H9 (cell line): ENCODE measurements at regions not wholly inside any gene's neighbourhood (a gene's known extent, or its start where the extent isn't known, plus 50 kb on each side); places are given as distances from the start of the nearest gene placed in this dataset.

ENCODE experiments used
- DNase-seq: peaks from one replicate; pipeline ENCODE4 v3.0.0-alpha.2; 2017
- H2AFZ ChIP-seq: one replicate; pipeline ENCODE4 v1.6.1; 2013; ENCODE audit warnings: mild to moderate bottlenecking, low read length, control low read depth, moderate library complexity
- H2AK5ac ChIP-seq: 2 replicates; pipeline ENCODE4 v1.6.1; 2013; ENCODE audit warnings: low read length, control low read depth, mixed read lengths; ENCODE audit not compliant: insufficient read length
- H2BK120ac ChIP-seq: one replicate; pipeline ENCODE4 v1.6.1; 2013; ENCODE audit warnings: low read depth, mild to moderate bottlenecking, low read length, control low read depth, inconsistent platforms; ENCODE audit not compliant: poor library complexity, severe bottlenecking
- H2BK12ac ChIP-seq: 2 replicates; pipeline ENCODE4 v1.6.1; 2013; ENCODE audit warnings: low read length, control low read depth, mixed read lengths, low read depth; ENCODE audit not compliant: insufficient read length
- H2BK15ac ChIP-seq: 2 replicates; pipeline ENCODE4 v1.6.1; 2013; ENCODE audit warnings: low read depth, low read length, control low read depth
- H2BK20ac ChIP-seq: one replicate; pipeline ENCODE4 v1.6.1; 2013; ENCODE audit warnings: low read depth, mild to moderate bottlenecking, low read length, control low read depth, inconsistent platforms; ENCODE audit not compliant: poor library complexity, severe bottlenecking
- H2BK5ac ChIP-seq: 2 replicates; pipeline ENCODE4 v1.6.1; 2013; ENCODE audit warnings: low read length, control low read depth, mixed read lengths; ENCODE audit not compliant: insufficient read length
- H3K14ac ChIP-seq: 2 replicates; pipeline ENCODE4 v1.6.1; 2013; ENCODE audit warnings: low read length, control low read depth; ENCODE audit not compliant: insufficient read depth
- H3K18ac ChIP-seq: 2 replicates; pipeline ENCODE4 v1.6.1; 2013; ENCODE audit warnings: low read depth, mild to moderate bottlenecking, mixed read lengths, low read length, control low read depth; ENCODE audit not compliant: insufficient read length
- H3K23ac ChIP-seq: 2 replicates; pipeline ENCODE4 v1.6.1; 2013; ENCODE audit warnings: low read length, control low read depth, mixed read lengths, low read depth; ENCODE audit not compliant: insufficient read length
- H3K23me2 ChIP-seq: 2 replicates; pipeline ENCODE4 v1.6.1; 2013; ENCODE audit warnings: low read depth, mild to moderate bottlenecking, mixed read lengths, low read length, control low read depth; ENCODE audit not compliant: insufficient read length, poor library complexity, severe bottlenecking
- H3K27ac ChIP-seq: 2 replicates; pipeline ENCODE4 v1.5.1; 2013; ENCODE audit warnings: low read length, control low read depth, mixed read lengths, low read depth; ENCODE audit not compliant: insufficient read length
- H3K27me3 ChIP-seq: 2 replicates; pipeline ENCODE4 v1.6.1; 2013; ENCODE audit warnings: low read length, control low read depth, inconsistent platforms; ENCODE audit not compliant: insufficient read depth
- H3K4ac ChIP-seq: 2 replicates; pipeline ENCODE4 v1.6.1; 2013; ENCODE audit warnings: low read depth, mild to moderate bottlenecking, control low read depth, inconsistent platforms, low read length, moderate library complexity
- H3K4me1 ChIP-seq: 2 replicates; pipeline ENCODE4 v1.6.1; 2013; ENCODE audit warnings: low read length, control low read depth, inconsistent platforms; ENCODE audit not compliant: insufficient read depth
- H3K4me2 ChIP-seq: 2 replicates; pipeline ENCODE4 v1.6.1; 2013; ENCODE audit warnings: low read length, control low read depth, mixed read lengths; ENCODE audit not compliant: insufficient read length, insufficient read depth
- H3K56ac ChIP-seq: 2 replicates; pipeline ENCODE4 v1.6.1; 2013; ENCODE audit warnings: low read depth, mild to moderate bottlenecking, mixed read lengths, low read length, control low read depth; ENCODE audit not compliant: insufficient read length
- H3K79me1 ChIP-seq: 2 replicates; pipeline ENCODE4 v1.6.1; 2013; ENCODE audit warnings: low read depth, mild to moderate bottlenecking, moderate library complexity, low read length, control low read depth, inconsistent platforms; ENCODE audit not compliant: insufficient read depth, poor library complexity, severe bottlenecking
- H3K79me2 ChIP-seq: 2 replicates; pipeline ENCODE4 v1.6.1; 2013; ENCODE audit warnings: low read length, control low read depth, inconsistent platforms; ENCODE audit not compliant: insufficient read depth
- H3K9ac ChIP-seq: 2 replicates; pipeline ENCODE4 v1.6.1; 2013; ENCODE audit warnings: low read length, control low read depth, mixed read lengths; ENCODE audit not compliant: insufficient read length; ENCODE audit errors: extremely low read depth
- H3K9me3 ChIP-seq: one replicate; pipeline ENCODE4 v1.6.1; 2013; ENCODE audit warnings: low read depth, low read length, inconsistent platforms; ENCODE audit not compliant: control insufficient read depth
- H3T11ph ChIP-seq: one replicate; pipeline ENCODE4 v1.6.1; 2013; ENCODE audit warnings: mild to moderate bottlenecking, low read length, control low read depth, inconsistent platforms
- H4K20me1 ChIP-seq: one replicate; pipeline ENCODE4 v1.6.1; 2013; ENCODE audit not compliant: control insufficient read depth, insufficient read length, insufficient read depth
- H4K5ac ChIP-seq: 2 replicates; pipeline ENCODE4 v1.6.1; 2013; ENCODE audit warnings: low read depth, mild to moderate bottlenecking, mixed read lengths, low read length, control low read depth; ENCODE audit not compliant: insufficient read length
- H4K8ac ChIP-seq: replicated peaks from 2 replicates; pipeline ENCODE4 v1.6.1; 2013; ENCODE audit warnings: low read length, control low read depth, mixed read lengths, low read depth; ENCODE audit not compliant: insufficient read length
- H4K91ac ChIP-seq: 2 replicates; pipeline ENCODE4 v1.6.1; 2013; ENCODE audit warnings: low read depth, mild to moderate bottlenecking, moderate library complexity, mixed read lengths, low read length, control low read depth; ENCODE audit not compliant: insufficient read length
- H3K27ac Mint-ChIP-seq, 3 experiments: 2 replicates in 2 of 3; 3 replicates in 1 of 3; pipeline ENCODE4 v1.8.0; 2020 to 2021; ENCODE audit warnings: mixed read lengths in 3 of 3, mild to moderate bottlenecking in 1 of 3, moderate library complexity in 1 of 3
- H3K27me3 Mint-ChIP-seq: 2 replicates; pipeline ENCODE4 v1.8.0; 2021; ENCODE audit warnings: low read depth, mild to moderate bottlenecking, moderate library complexity, mixed read lengths
- H3K36me3 Mint-ChIP-seq, 3 experiments: 2 replicates in 2 of 3; 3 replicates in 1 of 3; pipeline ENCODE4 v1.8.0; 2020 to 2021; ENCODE audit warnings: low read depth in 3 of 3, mixed read lengths in 3 of 3; ENCODE audit not compliant: insufficient read depth in 1 of 3
- H3K4me1 Mint-ChIP-seq, 2 experiments: 2 replicates each; pipeline ENCODE4 v1.8.0; 2020; ENCODE audit warnings: mixed read lengths in 2 of 2
- H3K4me3 Mint-ChIP-seq, 2 experiments: 2 replicates in 1 of 2; 3 replicates in 1 of 2; pipeline ENCODE4 v1.8.0; 2020 to 2021; ENCODE audit warnings: mild to moderate bottlenecking in 2 of 2, mixed read lengths in 2 of 2, moderate library complexity in 1 of 2
- H3K9me3 Mint-ChIP-seq, 2 experiments: 2 replicates in 1 of 2; 3 replicates in 1 of 2; pipeline ENCODE4 v1.8.0; 2020; ENCODE audit warnings: mild to moderate bottlenecking in 2 of 2, mixed read lengths in 2 of 2, moderate library complexity in 1 of 2
- CTCF ChIP-seq: fragments of 200-600 bp; sonication (generic); conservative IDR thresholded peaks from 3 replicates; pipeline ENCODE4 v1.8.0; 2021; ENCODE audit warnings: antibody characterized with exemption, mild to moderate bottlenecking
- WGBS: extraction: QIAGEN DNeasy Blood & Tissue Kit; methylation state at CpG from one replicate; pipeline ENCODE4 v1.1.7; 2013; ENCODE audit warnings: missing lambda C conversion rate, low lambda C conversion rate, mixed read lengths; ENCODE audit not compliant: insufficient read length; ENCODE audit errors: extremely low coverage; 5-methylcytosine and 5-hydroxymethylcytosine counted together

DNA sequence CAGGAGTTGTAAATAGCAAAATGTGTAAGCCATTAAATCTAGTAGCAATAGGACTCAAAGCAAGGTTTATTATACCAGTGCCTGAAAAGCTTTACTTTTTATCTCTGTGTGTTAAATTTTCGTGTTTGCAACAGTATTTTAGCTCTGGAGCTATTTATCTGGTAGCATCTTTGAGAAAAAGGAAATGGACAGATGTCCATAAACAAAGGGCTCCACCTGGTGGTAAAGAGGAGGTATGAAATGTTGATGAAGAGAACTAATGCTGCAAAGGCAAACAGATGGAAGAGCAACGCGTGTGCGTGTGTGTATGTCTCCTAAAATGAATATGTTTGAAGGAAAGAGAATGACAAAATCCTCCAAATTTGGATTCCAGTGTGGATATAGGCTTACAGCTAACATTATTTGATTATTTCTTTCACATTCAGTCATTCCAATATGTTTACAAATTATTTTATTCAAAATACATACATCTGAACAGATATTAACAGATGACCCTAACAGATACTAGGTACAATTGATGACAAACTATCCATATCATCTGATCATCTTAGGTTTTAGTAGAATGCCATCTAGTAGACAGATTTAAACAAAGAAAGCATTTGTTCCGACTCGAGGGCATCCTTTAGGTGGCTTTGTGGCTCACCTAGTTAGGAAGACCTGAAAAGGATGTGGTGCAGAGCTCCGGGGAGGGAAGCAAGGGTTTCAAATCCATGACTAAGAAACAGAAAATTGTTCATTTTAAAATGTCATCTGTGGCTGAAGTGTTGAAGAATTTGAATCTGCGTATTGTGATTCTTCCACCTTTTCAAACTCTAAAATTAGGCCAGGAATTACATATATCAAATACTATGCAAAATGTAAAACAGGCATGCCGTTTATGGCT lies 383.3 kb downstream of the MTX2 start:
- Histone ChIP-seq H3K79me2 (no peaks in the 10 kb centered on the region), H3K79me1 (no peaks in the 10 kb centered on the region), H4K5ac (no peak overlapping the region), H2AK5ac (no peak overlapping the region), H3K4ac (no peak overlapping the region), H3K27me3 (no peaks in the 10 kb centered on the region), H2BK12ac (no peak overlapping the region), H2BK20ac (no peak overlapping the region), H3K23me2 (no peaks in the 10 kb centered on the region), H2BK120ac (no peak overlapping the region), H2BK15ac (no peak overlapping the region), H3K9me3 (no peaks in the 10 kb centered on the region), H3K27ac (no peak overlapping the region), H3K56ac (no peak overlapping the region), H3K4me2 (no peak overlapping the region), H4K8ac (no peak overlapping the region), H2AFZ (no peak overlapping the region), H3K4me1 (0 out of 2 replicates have a peak, but pooled peaks cover 5% of the 10 kb centered on the region), H3K18ac (no peak overlapping the region), H4K91ac (no peak overlapping the region), H3K9ac (no peak overlapping the region), H3K23ac (no peak overlapping the region), H3T11ph (no peak overlapping the region), H2BK5ac (no peak overlapping the region), H3K14ac (no peak overlapping the region), H4K20me1 (no peaks in the 10 kb centered on the region)
- whole genome bisulfite sequencing = no CpG with 5 or more reads among the region's 9 CpGs
- Mint-ChIP-seq H3K4me3 (no peak overlapping the region), H3K36me3 (no peaks in the 10 kb centered on the region), H3K27me3 (peaks cover 10% of the 10 kb centered on the region), H3K27ac (no peak overlapping the region), H3K9me3 (no peaks in the 10 kb centered on the region), H3K4me1 (peaks cover 16 to 26% of the 10 kb centered on the region in 2 experiments)
- TF ChIP-seq CTCF = peak; percentile 81
- no peak for DNase-seq
